IMR-90 (cell line): ENCODE measurements at regions not wholly inside any gene's neighbourhood (a gene's known extent, or its start where the extent isn't known, plus 50 kb on each side); places are given as distances from the start of the nearest gene placed in this dataset.

Experiments used
- ATAC-seq: fragments of 200-7000 bp; cut with Tn5 transposase; 2 replicates; pipeline ENCODE4 v1.9.1; 2020; ENCODE audit warnings: low read depth, mild to moderate bottlenecking, moderate library complexity
- BruUV-seq: library from RNA; stranded (reverse); fragments of 400-500 nt; replicated peaks from 2 replicates; lab custom pipeline; 2021; lab: Mats Ljungman, UMichigan
- CTCF ChIA-PET: fragments of 300-600 bp; formaldehyde crosslinking; extraction: SDS; loops from one replicate; lab custom pipeline; 2021; ENCODE audit warnings: antibody characterized with exemption; lab: Yijun Ruan, JAX
- POLR2A ChIA-PET: fragments of 300-600 bp; sonication (Branson Sonifier 250); formaldehyde crosslinking; loops from one replicate; lab custom pipeline; 2022; ENCODE audit warnings: antibody characterized with exemption; ENCODE audit not compliant: unreplicated experiment; lab: Charles Lee
- DNase-seq: peaks from one replicate; pipeline ENCODE4 v3.0.0; 2013
- H2AFZ ChIP-seq: replicated peaks from 2 replicates; pipeline ENCODE3; 2013; ENCODE audit warnings: low read length, mild to moderate bottlenecking; ENCODE audit not compliant: poor library complexity
- H2AK5ac ChIP-seq: 2 replicates; pipeline ENCODE4 v1.6.1; 2013; ENCODE audit warnings: low read depth, low read length, inconsistent platforms
- H2AK9ac ChIP-seq: replicated peaks from 2 replicates; pipeline ENCODE3; 2013; ENCODE audit warnings: mild to moderate bottlenecking, low read depth, low read length, moderate library complexity; ENCODE audit not compliant: poor library complexity
- H2BK120ac ChIP-seq: 2 replicates; pipeline ENCODE4 v1.6.1; 2013; ENCODE audit warnings: low read depth, low read length, inconsistent platforms
- H2BK15ac ChIP-seq: 3 replicates; pipeline ENCODE4 v1.6.1; 2013; ENCODE audit warnings: low read depth, low read length, inconsistent platforms
- H2BK20ac ChIP-seq: 2 replicates; pipeline ENCODE4 v1.6.1; 2013; ENCODE audit warnings: low read depth, mild to moderate bottlenecking, inconsistent platforms, low read length, moderate library complexity
- H2BK5ac ChIP-seq: 2 replicates; pipeline ENCODE4 v1.6.1; 2013; ENCODE audit warnings: mild to moderate bottlenecking, low read depth, low read length, inconsistent platforms; ENCODE audit not compliant: poor library complexity, severe bottlenecking
- H3K14ac ChIP-seq: replicated peaks from 2 replicates; pipeline ENCODE4 v1.6.1; 2013; ENCODE audit warnings: low read depth, low read length, inconsistent platforms
- H3K18ac ChIP-seq: 2 replicates; pipeline ENCODE4 v1.6.1; 2013; ENCODE audit warnings: low read depth, low read length, control low read depth
- H3K23ac ChIP-seq: 2 replicates; pipeline ENCODE4 v1.6.1; 2013; ENCODE audit warnings: low read depth, low read length, inconsistent platforms
- H3K27ac ChIP-seq: 2 replicates; pipeline ENCODE4 v1.5.1; 2013; ENCODE audit warnings: mild to moderate bottlenecking, control low read depth, low read length; ENCODE audit not compliant: insufficient read depth
- H3K27me3 ChIP-seq: 2 replicates; pipeline ENCODE4 v1.6.1; 2013; ENCODE audit warnings: low read length; ENCODE audit not compliant: control insufficient read depth, insufficient read depth
- H3K36me3 ChIP-seq: 2 replicates; pipeline ENCODE4 v1.6.1; 2013; ENCODE audit warnings: low read length, mixed read lengths; ENCODE audit not compliant: control insufficient read depth, insufficient read depth
- H3K4ac ChIP-seq: 2 replicates; pipeline ENCODE4 v1.6.1; 2013; ENCODE audit warnings: low read depth, low read length, inconsistent platforms
- H3K4me1 ChIP-seq: 2 replicates; pipeline ENCODE4 v1.6.1; 2013; ENCODE audit warnings: low read length, mixed read lengths; ENCODE audit not compliant: control insufficient read depth, insufficient read depth
- H3K4me2 ChIP-seq: 2 replicates; pipeline ENCODE4 v1.6.1; 2013; ENCODE audit warnings: low read depth, mild to moderate bottlenecking, control low read depth, low read length, moderate library complexity
- H3K4me3 ChIP-seq: 2 replicates; pipeline ENCODE4 v1.5.1; 2013; ENCODE audit warnings: low read depth, mild to moderate bottlenecking, control low read depth, low read length, moderate library complexity; ENCODE audit not compliant: insufficient read depth
- H3K56ac ChIP-seq: 2 replicates; pipeline ENCODE4 v1.6.1; 2013; ENCODE audit warnings: low read length, inconsistent platforms; ENCODE audit not compliant: insufficient read depth; ENCODE audit errors: extremely low read depth
- H3K79me1 ChIP-seq, 2 experiments: 2 replicates each; pipeline ENCODE4 v1.6.1; 2013; ENCODE audit warnings: low read length in 2 of 2, inconsistent platforms in 1 of 2, low read depth in 1 of 2
- H3K9ac ChIP-seq: 2 replicates; pipeline ENCODE4 v1.6.1; 2013; ENCODE audit warnings: low read depth, low read length, control low read depth
- H3K9me1 ChIP-seq: 2 replicates; pipeline ENCODE4 v1.6.1; 2013; ENCODE audit warnings: low read length, inconsistent platforms; ENCODE audit not compliant: insufficient read depth
- H3K9me3 ChIP-seq: 2 replicates; pipeline ENCODE4 v1.6.1; 2013; ENCODE audit warnings: low read length; ENCODE audit not compliant: control insufficient read depth, insufficient read depth
- H4K20me1 ChIP-seq: 2 replicates; pipeline ENCODE4 v1.6.1; 2013; ENCODE audit warnings: low read length, inconsistent platforms; ENCODE audit not compliant: insufficient read depth
- H4K5ac ChIP-seq: 2 replicates; pipeline ENCODE4 v1.6.1; 2013; ENCODE audit warnings: mild to moderate bottlenecking, low read depth, low read length, control low read depth
- H4K8ac ChIP-seq, 2 experiments: 2 replicates each; pipeline ENCODE4 v1.6.1; 2013; ENCODE audit warnings: low read depth in 2 of 2, low read length in 2 of 2, control low read depth in 1 of 2, inconsistent platforms in 1 of 2
- H4K91ac ChIP-seq: 2 replicates; pipeline ENCODE4 v1.6.1; 2013; ENCODE audit warnings: low read depth, low read length, inconsistent platforms; ENCODE audit not compliant: insufficient read depth
- MAFK ChIP-seq: IDR thresholded peaks from 2 replicates; pipeline ENCODE4 v1.6.1; 2012; ENCODE audit warnings: low read depth, low read length, improper control_type of control experiment
- NFE2L2 ChIP-seq: fragments of 150-350 bp; IDR thresholded peaks from 2 replicates; pipeline ENCODE4 v1.6.1; 2016; ENCODE audit warnings: low read depth, mild to moderate bottlenecking, low read length
- RAD21 ChIP-seq: IDR thresholded peaks from 2 replicates; pipeline ENCODE4 v1.6.1; 2012; ENCODE audit warnings: low read length, improper control_type of control experiment
- RCOR1 ChIP-seq: IDR thresholded peaks from 2 replicates; pipeline ENCODE4 v1.6.1; 2012; ENCODE audit warnings: mild to moderate bottlenecking, low read length, improper control_type of control experiment; ENCODE audit not compliant: insufficient replicate concordance
- RFX5 ChIP-seq: IDR thresholded peaks from 2 replicates; pipeline ENCODE4 v1.8.0; 2012; ENCODE audit warnings: low read depth, mild to moderate bottlenecking, low read length, moderate library complexity
- SMC3 ChIP-seq: fragments of 150-350 bp; IDR thresholded peaks from 2 replicates; pipeline ENCODE4 v1.6.1; 2016; ENCODE audit warnings: low read depth, mild to moderate bottlenecking, antibody characterized with exemption, low read length, moderate library complexity
- WGBS, 2 experiments: methylation state at CpG; one replicate each; pipeline versions ENCODE4 v1.1.5 to v1.1.7; 2013; ENCODE audit warnings: missing lambda C conversion rate in 2 of 2; ENCODE audit not compliant: insufficient read length in 1 of 2; ENCODE audit errors: extremely low coverage in 2 of 2; 5-methylcytosine and 5-hydroxymethylcytosine counted together
- dilution Hi-C: fragments of 300-500 bp; cut with HindIII; formaldehyde crosslinking; loops from one replicate; pipeline ENCODE4 v1.14.3; 2018; ENCODE audit warnings: low sequenced_read_pairs; ENCODE audit not compliant: unreplicated experiment
- in situ Hi-C: fragments of 300-500 bp; cut with MboI; formaldehyde crosslinking; loops from 3 replicates; pipeline ENCODE4 v1.14.3; 2019; ENCODE audit warnings: low sequenced_read_pairs, inconsistent platforms, mixed read lengths
- intact Hi-C: fragments of 100-400 bp; cut with micrococcal nuclease; formaldehyde crosslinking; loops from 2 replicates; pipeline ENCODE4 v1.10.0; 2022
- TF ChIP-seq, protein P1 (sequence below): conservative IDR thresholded peaks from 2 replicates; pipeline ENCODE4 v1.5.1; 2012; ENCODE audit warnings: mild to moderate bottlenecking, low read depth, low read length, improper control_type of control experiment
- TF ChIP-seq, protein P2 (sequence below): fragments of 150-350 bp; IDR thresholded peaks from 2 replicates; pipeline ENCODE4 v1.6.1; 2017; ENCODE audit warnings: mild to moderate bottlenecking, antibody characterized with exemption, low read length, low read depth

DNA sequence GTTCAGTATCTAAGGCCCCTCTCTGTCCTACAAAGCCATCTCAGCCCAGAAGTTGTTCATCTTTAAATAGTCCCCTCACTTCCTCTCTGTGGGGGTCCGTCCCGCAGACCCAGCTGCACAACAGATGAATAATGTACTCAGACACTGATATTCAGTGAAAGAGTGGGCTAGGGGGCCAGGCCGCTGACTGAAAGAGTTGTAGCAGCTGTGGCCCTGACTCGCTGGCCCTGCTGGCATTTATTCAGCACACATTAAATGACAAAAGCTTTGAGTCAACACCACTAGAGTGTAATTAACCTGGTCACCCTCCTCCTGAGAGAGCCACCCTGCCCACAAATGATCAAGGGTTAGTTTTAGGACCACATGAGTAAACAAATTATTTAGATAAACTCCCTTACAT, 76.3 kb downstream of the MED10 start:
- H3K4ac ChIP-seq: no peak overlapping the region
- H3K9me3 ChIP-seq: peaks cover 3% of the 10 kb centered on the region; the same call in 1 of the 2 replicates
- H3K9ac ChIP-seq: no peak overlapping the region
- intact Hi-C loops: no loop called here
- no TSS peak for BruUV-seq
- H4K20me1 ChIP-seq: no peaks in the 10 kb centered on the region
- H4K8ac ChIP-seq: no peak overlapping the region
- dilution Hi-C loops: no loop called here
- H4K91ac ChIP-seq: no peak overlapping the region
- no peaks in the 10 kb centered on the region for H3K4me1 ChIP-seq
- no peak overlapping the region for H2AK5ac ChIP-seq
- H3K27ac ChIP-seq: no peak overlapping the region
- H3K23ac ChIP-seq: no peak overlapping the region
- ATAC-seq (no peak), DNase-seq (no peak)
- H3K79me1 ChIP-seq: no peaks in the 10 kb centered on the region
- CTCF ChIA-PET: no interaction called here
- H2BK15ac ChIP-seq: no peak overlapping the region
- H3K56ac ChIP-seq: no peak overlapping the region
- H2BK120ac ChIP-seq: no peak overlapping the region
- TF ChIP-seq RFX5: no peak
- TF ChIP-seq, protein P1, sequence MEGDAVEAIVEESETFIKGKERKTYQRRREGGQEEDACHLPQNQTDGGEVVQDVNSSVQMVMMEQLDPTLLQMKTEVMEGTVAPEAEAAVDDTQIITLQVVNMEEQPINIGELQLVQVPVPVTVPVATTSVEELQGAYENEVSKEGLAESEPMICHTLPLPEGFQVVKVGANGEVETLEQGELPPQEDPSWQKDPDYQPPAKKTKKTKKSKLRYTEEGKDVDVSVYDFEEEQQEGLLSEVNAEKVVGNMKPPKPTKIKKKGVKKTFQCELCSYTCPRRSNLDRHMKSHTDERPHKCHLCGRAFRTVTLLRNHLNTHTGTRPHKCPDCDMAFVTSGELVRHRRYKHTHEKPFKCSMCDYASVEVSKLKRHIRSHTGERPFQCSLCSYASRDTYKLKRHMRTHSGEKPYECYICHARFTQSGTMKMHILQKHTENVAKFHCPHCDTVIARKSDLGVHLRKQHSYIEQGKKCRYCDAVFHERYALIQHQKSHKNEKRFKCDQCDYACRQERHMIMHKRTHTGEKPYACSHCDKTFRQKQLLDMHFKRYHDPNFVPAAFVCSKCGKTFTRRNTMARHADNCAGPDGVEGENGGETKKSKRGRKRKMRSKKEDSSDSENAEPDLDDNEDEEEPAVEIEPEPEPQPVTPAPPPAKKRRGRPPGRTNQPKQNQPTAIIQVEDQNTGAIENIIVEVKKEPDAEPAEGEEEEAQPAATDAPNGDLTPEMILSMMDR: no peak
- TF ChIP-seq RCOR1: no peak
- no peak for TF ChIP-seq RAD21
- TF ChIP-seq, protein P2, sequence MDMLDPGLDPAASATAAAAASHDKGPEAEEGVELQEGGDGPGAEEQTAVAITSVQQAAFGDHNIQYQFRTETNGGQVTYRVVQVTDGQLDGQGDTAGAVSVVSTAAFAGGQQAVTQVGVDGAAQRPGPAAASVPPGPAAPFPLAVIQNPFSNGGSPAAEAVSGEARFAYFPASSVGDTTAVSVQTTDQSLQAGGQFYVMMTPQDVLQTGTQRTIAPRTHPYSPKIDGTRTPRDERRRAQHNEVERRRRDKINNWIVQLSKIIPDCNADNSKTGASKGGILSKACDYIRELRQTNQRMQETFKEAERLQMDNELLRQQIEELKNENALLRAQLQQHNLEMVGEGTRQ: no peak
- no peak for TF ChIP-seq NFE2L2
- TF ChIP-seq MAFK: no peak
- TF ChIP-seq SMC3: no peak
- H3K27me3 ChIP-seq: no peaks in the 10 kb centered on the region
- no peaks in the 10 kb centered on the region for H3K9me1 ChIP-seq
- H4K5ac ChIP-seq: no peak overlapping the region
- in situ Hi-C loops: no loop called here
- H2AFZ ChIP-seq: no peak overlapping the region
- H3K14ac ChIP-seq: no peak overlapping the region
- no CpG with 5 or more reads among the region's 4 CpGs for WGBS, 2 experiments
- H3K4me3 ChIP-seq: no peak overlapping the region
- no peak overlapping the region for H2AK9ac ChIP-seq
- no peak overlapping the region for H2BK5ac ChIP-seq
- POLR2A ChIA-PET: no interaction called here
- no peak overlapping the region for H2BK20ac ChIP-seq
- H3K4me2 ChIP-seq: no peak overlapping the region
- no peak overlapping the region for H3K18ac ChIP-seq
- H3K36me3 ChIP-seq: no peaks in the 10 kb centered on the region
